NCI-H128 (cell line): ENCODE measurements at regions not wholly inside any gene's neighbourhood (a gene's known extent, or its start where the extent isn't known, plus 50 kb on each side); places are given as distances from the start of the nearest gene placed in this dataset.

ENCODE experiments used
- DNase-seq: peaks from one replicate; lab custom pipeline; 2025; ENCODE audit not compliant: unreplicated experiment; lab: John Stamatoyannopoulos, UW

- DNase-seq, result no peak
Observed at GRCh38 chr12:127257366-127257935, 1009.5 kb upstream of the TMEM132C start.

GRCh38 chr12:127260531-127260930, 1006.4 kb upstream of the TMEM132C start:
- DNase-seq, result no peak

DNA sequence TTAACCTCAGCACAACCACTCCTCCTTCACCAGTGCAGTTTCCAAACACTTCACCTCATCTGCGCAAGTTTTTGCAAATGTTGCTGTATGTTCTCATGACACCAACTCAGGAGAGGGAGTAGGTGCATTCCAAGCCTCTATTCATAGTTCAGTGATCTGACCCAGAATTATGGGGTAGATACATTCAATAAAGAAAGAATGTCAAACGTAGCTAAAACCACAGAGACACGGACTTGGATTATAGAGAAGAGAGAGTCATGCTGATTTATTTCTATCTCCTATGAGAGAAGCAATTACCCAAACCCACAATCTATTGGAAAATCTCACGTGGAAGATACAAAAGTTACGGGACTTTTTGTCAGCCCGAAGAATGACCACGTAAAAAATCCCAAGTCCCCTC, 1006.0 kb upstream of the TMEM132C start:
- DNase-seq, result no peak

DNA sequence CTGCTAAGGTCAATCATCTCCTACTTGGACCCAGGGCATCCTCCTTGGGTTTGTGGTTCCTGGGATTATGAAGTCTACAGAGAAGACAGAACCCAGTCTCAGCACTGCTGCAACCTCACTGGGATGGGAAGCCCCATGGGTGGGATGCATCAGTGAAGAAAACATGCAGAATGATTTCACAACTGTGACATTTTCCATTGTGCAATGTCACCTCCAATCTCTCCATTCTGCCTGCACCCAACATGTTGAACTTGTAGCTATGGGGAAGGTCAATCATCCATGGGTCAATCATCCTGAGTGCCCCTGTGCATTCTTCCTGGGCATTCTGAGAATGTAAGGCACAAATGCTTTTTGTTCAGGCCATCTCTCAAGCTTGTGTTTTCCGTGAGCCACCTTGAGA, 1004.4 kb upstream of the TMEM132C start:
- DNase-seq, result no peak

- DNase-seq, result no peak
Observed at GRCh38 chr12:127263621-127264020, 1003.3 kb upstream of the TMEM132C start.

- no peak for DNase-seq
Observed at GRCh38 chr12:127267128-127267527, 999.8 kb upstream of the TMEM132C start.

GRCh38 chr12:127268213-127268612, 998.8 kb upstream of the TMEM132C start:
- DNase-seq, result no peak

DNA sequence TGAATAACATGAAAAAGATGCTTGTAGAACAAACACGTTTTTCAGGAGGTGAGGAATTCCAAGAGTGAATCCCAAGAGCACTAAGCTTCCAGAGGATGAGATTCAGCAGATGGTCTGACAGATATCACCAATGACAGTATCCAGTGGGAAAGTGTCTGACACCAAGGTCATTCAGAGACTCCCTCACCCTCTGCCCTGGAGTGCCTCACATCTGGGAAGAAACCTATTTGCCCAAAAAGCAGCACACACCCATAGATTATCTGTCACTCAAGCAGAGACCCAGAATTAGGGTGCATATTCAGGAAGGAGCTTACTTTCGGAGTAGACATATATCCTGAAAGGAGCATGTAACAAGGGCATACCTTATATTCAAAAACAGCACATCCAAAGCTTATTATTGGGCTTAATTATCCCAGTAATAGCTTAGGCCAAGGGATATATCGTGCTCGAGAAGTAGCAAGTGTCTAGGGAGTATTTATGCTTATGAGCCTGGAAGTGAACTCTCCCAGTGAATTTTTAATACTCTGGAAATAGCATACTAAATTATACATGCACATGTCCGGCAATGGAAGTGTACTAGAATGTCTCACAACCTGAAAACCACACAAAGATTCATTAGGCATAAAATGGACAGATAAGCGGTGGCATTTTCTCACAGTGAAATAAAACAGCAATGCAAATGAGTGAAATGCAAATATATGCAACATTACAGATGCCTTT, 998.1 kb upstream of the TMEM132C start:
- no peak for DNase-seq

DNA sequence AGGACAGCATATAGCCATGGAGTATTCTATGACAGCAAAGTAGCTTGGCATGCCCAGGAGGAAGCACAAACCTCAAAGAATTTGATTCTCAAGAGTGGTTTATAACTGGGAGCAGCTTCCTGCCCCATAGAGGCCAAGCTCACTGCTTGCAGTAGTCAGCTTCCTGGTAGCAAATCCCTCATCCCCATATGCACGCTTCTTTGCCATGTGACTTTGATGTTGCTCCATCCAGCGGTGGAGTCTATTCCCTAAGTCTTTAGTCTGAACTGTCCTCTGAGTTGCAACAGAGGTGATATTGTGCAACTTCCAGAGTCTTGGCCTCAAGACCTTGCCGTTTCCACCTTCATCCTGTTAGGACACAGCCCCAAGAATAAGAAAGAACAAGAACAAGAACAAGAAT, 996.8 kb upstream of the TMEM132C start:
- DNase-seq, result no peak

DNA sequence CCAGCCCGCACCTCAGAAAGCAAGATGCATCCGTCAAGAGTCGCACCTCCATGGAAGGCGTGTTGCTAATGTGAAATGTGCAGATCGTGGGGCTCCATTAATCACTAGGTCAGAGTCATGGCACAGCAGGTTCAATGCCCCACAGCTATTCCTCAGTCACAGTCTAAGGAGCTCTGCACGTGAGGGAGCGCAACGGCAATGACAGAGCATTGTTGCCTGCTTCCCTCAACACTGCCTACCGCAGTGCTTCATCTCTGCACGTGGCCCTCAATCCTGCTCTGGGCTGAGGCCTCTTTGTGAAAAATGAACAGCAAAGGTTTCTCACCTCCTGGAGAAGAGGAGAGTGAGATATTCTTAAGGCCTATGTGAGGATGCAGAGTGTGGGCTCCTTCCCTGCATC, 995.2 kb upstream of the TMEM132C start:
- DNase-seq, result no peak

- no peak for DNase-seq
Observed at GRCh38 chr12:127272864-127273263, 994.1 kb upstream of the TMEM132C start.

- DNase-seq, result no peak
Observed at GRCh38 chr12:127273626-127274025, 993.3 kb upstream of the TMEM132C start.

DNA sequence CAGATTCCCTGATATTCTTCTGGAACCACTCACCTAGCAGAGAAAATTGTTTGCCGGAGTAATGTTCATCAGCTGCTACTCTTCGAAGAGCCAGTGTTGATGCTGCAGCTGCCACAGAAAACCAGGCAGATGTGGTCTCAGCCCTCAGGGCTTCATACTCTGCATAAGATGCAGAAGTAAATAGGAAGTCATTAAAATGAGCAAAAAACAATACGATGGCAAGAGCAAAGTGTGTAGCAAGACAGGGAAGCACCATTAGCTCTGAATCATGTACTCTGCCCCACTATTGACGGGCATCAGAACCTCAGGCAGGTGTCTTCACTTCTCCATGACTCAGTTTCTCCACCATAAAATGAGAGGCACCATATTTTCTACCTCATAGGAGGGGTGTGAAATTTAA, 991.6 kb upstream of the TMEM132C start:
- DNase-seq, result no peak

GRCh38 chr12:127277882-127278281, 989.1 kb upstream of the TMEM132C start:
- no peak for DNase-seq

DNA sequence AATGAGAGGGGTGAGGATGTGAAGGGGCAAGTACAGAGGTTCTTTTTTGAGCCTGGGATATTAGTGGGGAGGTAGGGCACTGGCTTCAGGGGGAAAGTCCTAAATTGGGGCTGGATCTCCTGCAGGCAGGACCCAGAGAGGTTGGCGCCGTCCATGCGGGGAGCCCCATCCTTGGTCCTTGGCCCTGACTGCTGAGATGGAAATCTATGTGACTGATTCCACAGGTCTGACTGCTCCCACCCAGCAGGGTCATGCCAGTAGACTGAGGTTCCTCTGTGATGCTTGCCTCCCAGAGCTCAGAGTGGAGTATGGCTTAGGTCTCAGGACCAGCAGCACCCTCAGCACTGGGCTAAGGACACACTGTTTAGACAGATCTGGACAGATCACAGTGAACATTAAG, 988.6 kb upstream of the TMEM132C start:
- no peak for DNase-seq

DNA sequence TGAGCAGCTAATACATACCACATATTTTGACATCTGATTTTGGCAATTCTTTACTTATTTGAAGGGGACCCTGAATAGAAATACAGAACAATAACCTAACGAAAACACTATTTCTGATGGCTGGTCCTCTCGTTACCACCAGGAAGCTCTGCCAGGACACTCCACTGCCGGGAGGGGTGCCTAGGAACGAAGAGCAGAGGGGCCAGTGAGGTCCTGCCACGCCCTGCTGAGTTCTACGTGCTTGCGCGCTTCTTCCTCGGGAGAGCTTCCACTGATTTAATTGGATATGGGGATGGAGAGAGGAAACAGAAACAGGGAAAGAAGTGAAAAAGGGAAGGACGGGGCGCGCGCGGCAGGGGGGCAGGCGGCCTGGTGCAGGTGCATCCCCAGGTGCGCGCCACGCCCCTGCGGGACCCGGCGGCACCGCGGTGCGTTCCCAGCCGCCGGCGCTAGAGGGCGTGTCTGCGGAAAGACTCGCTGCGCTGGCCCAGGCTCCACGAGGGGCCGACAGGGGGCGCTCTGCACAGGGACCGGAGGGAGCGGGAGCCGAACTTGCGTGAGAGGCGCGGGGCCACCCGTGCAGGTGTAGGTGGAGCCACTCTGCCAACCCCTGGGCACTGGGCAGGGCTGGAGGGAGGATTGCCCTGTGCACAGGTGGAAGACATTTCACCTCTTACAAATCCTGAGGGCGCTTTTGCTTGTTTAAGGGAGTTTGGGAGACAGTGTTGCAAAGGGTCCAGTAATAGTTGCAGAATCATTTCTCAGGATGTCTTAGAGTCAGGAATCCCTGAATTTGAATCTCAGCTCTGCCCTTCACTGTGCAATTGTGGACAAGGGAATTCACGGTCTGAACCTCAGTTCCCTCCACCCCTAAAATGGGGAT, 986.3 kb upstream of the TMEM132C start:
- no peak for DNase-seq

GRCh38 chr12:127282786-127283565, 984.0 kb upstream of the TMEM132C start:
- DNase-seq, result no peak

DNA sequence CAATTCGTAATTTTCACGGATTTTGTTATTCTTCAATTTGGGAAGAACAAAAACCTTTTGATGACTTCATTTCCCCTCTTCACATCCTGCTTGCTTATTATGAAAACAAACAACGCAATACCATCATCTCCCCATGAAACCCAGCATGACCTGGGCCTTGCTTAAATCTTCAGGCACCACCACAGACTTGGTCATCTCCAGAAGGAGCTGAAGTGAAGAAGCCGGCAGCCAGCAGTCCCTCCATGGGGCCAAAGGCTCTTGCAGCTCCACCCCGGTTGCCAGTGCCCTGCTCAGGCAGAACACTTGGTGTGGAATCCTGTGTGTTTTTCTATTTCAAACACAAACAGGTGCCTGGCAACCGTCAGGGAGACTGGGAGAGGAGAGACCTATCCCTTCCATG, 982.9 kb upstream of the TMEM132C start:
- no peak for DNase-seq

GRCh38 chr12:127284870-127285431, 982.0 kb upstream of the TMEM132C start:
- DNase-seq, result no peak

DNA sequence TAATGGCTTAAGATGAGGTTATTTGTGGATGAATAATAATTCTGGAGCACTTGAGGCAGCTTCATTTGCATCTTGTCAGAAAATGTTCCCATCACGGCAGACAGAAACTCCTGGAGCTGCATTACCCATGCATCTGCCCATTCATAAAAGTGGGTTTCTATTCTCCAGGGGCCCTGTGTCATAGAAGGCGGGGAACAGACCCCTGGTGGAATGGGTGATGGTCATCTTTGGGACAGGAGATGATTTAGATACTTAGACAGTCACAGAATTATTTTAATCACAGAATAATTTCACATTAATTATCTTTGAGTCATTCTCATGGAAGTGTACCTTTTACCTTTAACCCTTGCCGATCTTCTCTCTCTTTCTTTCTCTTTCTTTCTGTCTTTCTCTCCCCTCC, 980.7 kb upstream of the TMEM132C start:
- DNase-seq, result no peak

- DNase-seq, result no peak
Observed at GRCh38 chr12:127287256-127287655, 979.7 kb upstream of the TMEM132C start.
